Suprapubic skin (tissue), 4 donors: ENCODE measurements at regions not wholly inside any gene's neighbourhood (a gene's known extent, or its start where the extent isn't known, plus 50 kb on each side); places are given as distances from the start of the nearest gene placed in this dataset.

Experiments used
- DNase-seq, 2 donors: peaks; one replicate each; pipeline ENCODE4 v3.0.0-alpha.2; 2019; ENCODE audit warnings: low spot score in 2 of 2
- H3K27ac ChIP-seq: fragments of 200-600 bp; sonication (generic); one replicate; pipeline ENCODE4 v1.5.1; 2019
- H3K27me3 ChIP-seq: fragments of 200-600 bp; sonication (generic); one replicate; pipeline ENCODE4 v1.5.1; 2019
- H3K36me3 ChIP-seq: fragments of 200-600 bp; sonication (generic); one replicate; pipeline ENCODE4 v1.5.1; 2019
- H3K4me1 ChIP-seq: fragments of 200-600 bp; sonication (generic); one replicate; pipeline ENCODE4 v1.5.1; 2019
- H3K4me3 ChIP-seq: fragments of 200-600 bp; sonication (generic); one replicate; pipeline ENCODE4 v1.5.1; 2019; ENCODE audit warnings: mild to moderate bottlenecking
- H3K9me3 ChIP-seq: fragments of 200-600 bp; sonication (generic); one replicate; pipeline ENCODE4 v1.5.1; 2019
- EP300 ChIP-seq: sonication (generic); formaldehyde crosslinking; IDR thresholded peaks from one replicate; pipeline ENCODE4 v1.6.1; 2017; ENCODE audit warnings: antibody characterized with exemption
- POLR2A ChIP-seq, 2 donors: fragments of 450-650 bp; IDR thresholded peaks; one replicate each; pipeline ENCODE4 v1.6.1; 2017; ENCODE audit warnings: antibody characterized with exemption in 2 of 2, mild to moderate bottlenecking in 2 of 2, moderate library complexity in 2 of 2
- POLR2AphosphoS5 ChIP-seq, 3 donors: sonication (generic); formaldehyde crosslinking; IDR thresholded peaks; one replicate each; pipeline ENCODE4 v1.6.1; 2017; ENCODE audit warnings: antibody characterized with exemption in 3 of 3
- WGBS: methylation state at CpG from one replicate; pipeline ENCODE4 v1.1.5; 2018; 5-methylcytosine and 5-hydroxymethylcytosine counted together
- TF ChIP-seq, protein P1 (sequence below), 2 donors: fragments of 200-600 bp in 1 of 2; fragments of 450-650 bp in 1 of 2; sonication (generic) in 1 of 2; IDR thresholded peaks; one replicate each; pipeline ENCODE4 v1.5.1; 2016 to 2019; ENCODE audit warnings: antibody characterized with exemption in 2 of 2, mild to moderate bottlenecking in 1 of 2, moderate library complexity in 1 of 2

DNA sequence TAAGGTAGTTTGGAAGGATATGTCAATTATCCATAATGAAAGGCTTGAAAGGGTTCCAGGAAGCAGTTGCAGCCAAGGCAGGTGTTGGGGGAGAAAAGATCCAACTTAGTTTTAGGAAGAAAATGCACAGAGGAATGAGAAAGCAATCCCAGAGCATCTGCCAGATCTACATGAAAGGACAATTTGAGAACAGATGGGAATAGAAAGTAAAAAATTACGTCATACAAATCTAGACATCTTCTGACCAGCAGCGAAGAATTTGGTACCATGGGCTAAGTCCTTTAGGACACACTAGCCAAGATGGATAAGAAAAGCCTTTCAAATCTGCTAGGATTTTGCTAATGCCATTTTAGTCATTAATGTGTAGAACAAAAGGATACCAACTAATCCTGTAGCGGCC, 244.1 kb upstream of the PRR16 start:
- Histone ChIP-seq H3K4me3 (no peak overlapping the region), H3K9me3 (no peaks in the 10 kb centered on the region), H3K27me3 (no peaks in the 10 kb centered on the region), H3K27ac (no peak overlapping the region), H3K4me1 (no peaks in the 10 kb centered on the region), H3K36me3 (no peaks in the 10 kb centered on the region)
- DNase-seq: no peak
- TF ChIP-seq EP300 (no peak), POLR2A (IDR thresholded peaks at IDR 0.05) (no peak), POLR2AphosphoS5 (IDR thresholded peaks at IDR 0.05) (no peak)
- TF ChIP-seq, protein P1, sequence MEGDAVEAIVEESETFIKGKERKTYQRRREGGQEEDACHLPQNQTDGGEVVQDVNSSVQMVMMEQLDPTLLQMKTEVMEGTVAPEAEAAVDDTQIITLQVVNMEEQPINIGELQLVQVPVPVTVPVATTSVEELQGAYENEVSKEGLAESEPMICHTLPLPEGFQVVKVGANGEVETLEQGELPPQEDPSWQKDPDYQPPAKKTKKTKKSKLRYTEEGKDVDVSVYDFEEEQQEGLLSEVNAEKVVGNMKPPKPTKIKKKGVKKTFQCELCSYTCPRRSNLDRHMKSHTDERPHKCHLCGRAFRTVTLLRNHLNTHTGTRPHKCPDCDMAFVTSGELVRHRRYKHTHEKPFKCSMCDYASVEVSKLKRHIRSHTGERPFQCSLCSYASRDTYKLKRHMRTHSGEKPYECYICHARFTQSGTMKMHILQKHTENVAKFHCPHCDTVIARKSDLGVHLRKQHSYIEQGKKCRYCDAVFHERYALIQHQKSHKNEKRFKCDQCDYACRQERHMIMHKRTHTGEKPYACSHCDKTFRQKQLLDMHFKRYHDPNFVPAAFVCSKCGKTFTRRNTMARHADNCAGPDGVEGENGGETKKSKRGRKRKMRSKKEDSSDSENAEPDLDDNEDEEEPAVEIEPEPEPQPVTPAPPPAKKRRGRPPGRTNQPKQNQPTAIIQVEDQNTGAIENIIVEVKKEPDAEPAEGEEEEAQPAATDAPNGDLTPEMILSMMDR (IDR thresholded peaks at IDR 0.05): no peak
- 92% methylated on average over 3 of the region's 3 CpGs for WGBS

DNA sequence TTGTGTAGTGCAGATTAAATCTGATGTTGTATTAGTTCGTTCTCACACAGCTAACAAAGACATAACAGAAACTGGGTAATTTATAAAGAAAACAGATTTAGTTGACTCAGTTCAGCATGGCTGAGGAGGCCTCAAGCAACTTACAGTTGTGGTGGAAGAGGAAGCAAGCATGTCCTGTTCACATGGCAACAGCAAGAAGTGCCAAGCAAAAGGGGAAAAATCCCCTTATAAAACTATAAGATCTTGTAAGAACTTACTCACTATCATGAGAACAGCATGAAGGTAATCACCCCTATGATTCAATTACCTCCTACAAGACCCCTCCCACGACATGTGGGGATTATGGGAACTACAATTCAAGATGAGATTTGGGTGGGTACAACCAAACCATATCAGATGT, 238.6 kb upstream of the PRR16 start:
- no peaks in the 10 kb centered on the region for H3K4me1 ChIP-seq
- no peaks in the 10 kb centered on the region for H3K36me3 ChIP-seq
- no peaks in the 10 kb centered on the region for H3K27me3 ChIP-seq
- H3K27ac ChIP-seq: no peak overlapping the region
- no peak for TF ChIP-seq POLR2A (IDR thresholded peaks at IDR 0.05)
- no peak overlapping the region for H3K4me3 ChIP-seq
- no peak for DNase-seq
- 62% methylated on average over 2 of the region's 2 CpGs for WGBS
- H3K9me3 ChIP-seq: no peaks in the 10 kb centered on the region

DNA sequence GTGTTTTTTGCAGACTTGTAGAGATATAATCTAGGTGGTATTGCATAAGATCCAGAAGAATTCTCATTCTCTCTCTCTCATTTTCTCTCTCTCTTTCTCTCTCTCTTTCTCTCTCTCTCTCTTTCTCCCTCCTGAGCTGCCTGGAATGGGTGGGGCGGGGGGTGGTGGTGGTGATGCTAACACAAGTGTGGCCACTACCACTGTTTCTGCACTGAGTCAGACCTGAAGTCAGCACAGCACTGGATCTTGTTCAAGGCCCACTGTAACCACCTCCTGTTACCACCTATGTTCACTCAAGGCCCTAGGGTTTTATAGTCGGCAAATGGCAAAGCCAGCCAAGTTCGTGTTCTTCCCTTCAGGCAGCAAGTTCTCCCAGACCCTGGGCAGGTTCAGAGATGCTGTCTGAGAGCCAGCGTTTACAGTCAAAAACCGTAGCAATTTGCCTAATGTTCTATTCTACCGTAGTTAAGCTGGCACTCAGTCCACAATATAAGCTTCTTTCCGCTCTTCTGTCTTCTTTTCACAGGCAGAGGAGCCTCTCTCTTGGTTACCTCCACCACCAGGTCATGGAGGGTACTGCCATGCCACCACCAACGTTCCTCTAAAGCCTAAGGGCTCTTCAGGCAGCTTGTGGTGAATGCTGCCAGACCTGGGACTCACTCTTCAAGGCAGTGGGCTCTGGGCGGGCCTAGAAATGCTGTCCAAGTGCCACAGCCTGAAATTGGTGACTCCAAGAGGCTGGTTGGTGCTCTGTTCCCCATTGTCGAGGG, 235.7 kb upstream of the PRR16 start:
- 81% methylated on average over 10 of the region's 10 CpGs for WGBS
- H3K4me3 ChIP-seq: no peak overlapping the region
- no peaks in the 10 kb centered on the region for H3K27me3 ChIP-seq
- H3K36me3 ChIP-seq: no peaks in the 10 kb centered on the region
- TF ChIP-seq EP300: no peak
- TF ChIP-seq POLR2AphosphoS5 (IDR thresholded peaks at IDR 0.05): no peak
- no peak for TF ChIP-seq POLR2A (IDR thresholded peaks at IDR 0.05)
- TF ChIP-seq, protein P1 (IDR thresholded peaks at IDR 0.05): no peak
- no peaks in the 10 kb centered on the region for H3K9me3 ChIP-seq
- no peaks in the 10 kb centered on the region for H3K4me1 ChIP-seq
- no peak overlapping the region for H3K27ac ChIP-seq
- no peak for DNase-seq

DNA sequence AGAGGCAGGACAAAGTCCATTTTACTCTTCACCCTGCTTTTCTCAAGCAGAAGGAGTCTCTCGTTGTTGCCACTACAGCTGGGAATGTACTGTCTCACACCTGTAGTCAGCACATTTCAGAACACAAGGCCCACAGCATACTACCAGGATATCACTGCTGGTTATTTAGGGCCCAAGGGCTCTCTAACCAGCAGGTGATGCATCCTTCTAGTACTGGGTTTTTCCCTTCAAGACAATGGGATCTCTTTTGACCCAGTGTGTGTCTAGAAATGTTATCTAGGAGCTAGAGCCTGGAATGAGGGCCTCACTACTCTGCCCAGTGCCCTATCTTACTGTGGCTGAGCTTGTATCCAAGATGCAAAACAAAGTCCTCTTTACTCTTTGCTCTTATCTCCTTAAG, 235.1 kb upstream of the PRR16 start:
- Histone ChIP-seq H3K9me3 (no peaks in the 10 kb centered on the region), H3K27me3 (no peaks in the 10 kb centered on the region), H3K27ac (no peak overlapping the region), H3K36me3 (no peaks in the 10 kb centered on the region), H3K4me3 (no peak overlapping the region), H3K4me1 (no peaks in the 10 kb centered on the region)
- WGBS: 89% methylated on average over 1 of the region's 1 CpG
- no peak for TF ChIP-seq POLR2A (IDR thresholded peaks at IDR 0.05)
- no peak for TF ChIP-seq POLR2AphosphoS5 (IDR thresholded peaks at IDR 0.05)
- TF ChIP-seq, protein P1 (IDR thresholded peaks at IDR 0.05): no peak
- no peak for TF ChIP-seq EP300
- DNase-seq: no peak

DNA sequence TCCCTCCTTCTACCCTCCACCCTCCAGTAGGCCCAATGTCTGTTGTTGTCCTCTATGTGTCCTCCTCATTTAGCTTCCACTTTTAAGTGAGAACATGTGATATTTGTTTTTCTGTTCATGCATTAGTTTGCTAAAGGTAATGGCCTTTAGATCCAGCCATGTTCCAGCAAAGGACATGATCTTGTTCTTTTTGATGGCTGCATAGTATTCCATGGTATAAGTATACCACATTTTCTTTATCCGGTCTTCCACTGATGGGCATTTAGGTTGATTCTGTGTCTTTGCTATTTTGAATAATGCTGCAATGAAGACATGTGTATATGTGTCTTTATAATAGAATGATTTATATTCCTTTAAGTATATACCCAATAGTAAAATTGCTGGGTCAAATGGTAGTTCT, 232.5 kb upstream of the PRR16 start:
- H3K9me3 ChIP-seq: peaks cover 7% of the 10 kb centered on the region
- no peaks in the 10 kb centered on the region for H3K36me3 ChIP-seq
- no peak overlapping the region for H3K27ac ChIP-seq
- 100% methylated on average over 1 of the region's 1 CpG for WGBS
- H3K27me3 ChIP-seq: no peaks in the 10 kb centered on the region
- H3K4me1 ChIP-seq: no peaks in the 10 kb centered on the region
- H3K4me3 ChIP-seq: no peak overlapping the region
- TF ChIP-seq EP300 (no peak), POLR2A (IDR thresholded peaks at IDR 0.05) (no peak), POLR2AphosphoS5 (IDR thresholded peaks at IDR 0.05) (no peak)
- TF ChIP-seq, protein P1 (IDR thresholded peaks at IDR 0.05): no peak
- no peak for DNase-seq

DNA sequence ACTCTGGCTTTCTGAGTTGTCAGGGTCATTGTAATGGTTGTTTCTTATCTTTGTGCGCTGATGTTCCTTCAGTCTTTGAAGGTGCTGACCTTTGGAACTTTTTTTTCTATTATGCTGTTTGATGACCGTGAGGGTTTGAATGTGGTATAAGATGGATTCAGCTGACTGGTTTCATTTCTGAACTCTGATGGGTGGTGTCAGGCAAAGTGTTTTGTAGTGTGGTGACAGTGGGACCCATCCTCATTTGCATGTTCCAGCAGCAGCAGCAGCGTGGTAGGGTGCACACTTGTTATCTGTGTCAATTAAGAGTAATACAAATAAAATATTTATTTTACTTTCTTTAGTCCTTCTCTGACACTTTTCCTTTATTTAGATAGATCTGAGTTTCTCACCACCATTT, 227.7 kb upstream of the PRR16 start:
- no peak overlapping the region for H3K27ac ChIP-seq
- DNase-seq: no peak
- H3K4me3 ChIP-seq: no peak overlapping the region
- 78% methylated on average over 3 of the region's 3 CpGs for WGBS
- H3K27me3 ChIP-seq: no peaks in the 10 kb centered on the region
- TF ChIP-seq EP300 (no peak), POLR2AphosphoS5 (IDR thresholded peaks at IDR 0.05) (no peak), POLR2A (IDR thresholded peaks at IDR 0.05) (no peak)
- TF ChIP-seq, protein P1 (IDR thresholded peaks at IDR 0.05): no peak
- no peaks in the 10 kb centered on the region for H3K36me3 ChIP-seq
- peaks cover 7% of the 10 kb centered on the region for H3K9me3 ChIP-seq
- no peaks in the 10 kb centered on the region for H3K4me1 ChIP-seq
